Activated T-helper 1 cell treated with anti-CD3 and anti-CD28 coated beads, Interleukin-12 subunit alpha, Interleukin-12 subunit beta, Interleukin-2, Interleukin-4 antibody, amounts not matched to agents 30 ng/mL and 10 ng/mL and 1 ng/mL, durations not matched to agents 14 hours and 24 hours and 36 hours (primary cell): ENCODE measurements at regions not wholly inside any gene's neighbourhood (a gene's known extent, or its start where the extent isn't known, plus 50 kb on each side); places are given as distances from the start of the nearest gene placed in this dataset.
A peak's percentile ranks its signal among the peaks of the same experiment; 100 is the strongest.

Experiments
- DNase-seq: peaks from one replicate; pipeline ENCODE4 v3.0.0; 2021; ENCODE audit warnings: low spot score
- H3K27ac Mint-ChIP-seq: one replicate; pipeline ENCODE4 v1.8.0; 2021; ENCODE audit warnings: mild to moderate bottlenecking, mixed read lengths
- H3K27me3 Mint-ChIP-seq: one replicate; pipeline ENCODE4 v1.8.0; 2022; ENCODE audit warnings: mild to moderate bottlenecking, moderate library complexity, mixed read lengths; ENCODE audit not compliant: insufficient read depth
- H3K36me3 Mint-ChIP-seq: one replicate; pipeline ENCODE4 v1.8.0; 2021; ENCODE audit warnings: low read depth, mixed read lengths
- H3K4me1 Mint-ChIP-seq: one replicate; pipeline ENCODE4 v1.8.0; 2021; ENCODE audit warnings: low read depth, mixed read lengths
- H3K4me3 Mint-ChIP-seq: one replicate; pipeline ENCODE4 v1.8.0; 2021; ENCODE audit warnings: mild to moderate bottlenecking, moderate library complexity, mixed read lengths
- H3K9me3 Mint-ChIP-seq: one replicate; pipeline ENCODE4 v1.8.0; 2021; ENCODE audit warnings: mixed read lengths
- intact Hi-C: fragments of 100-400 bp; cut with micrococcal nuclease; formaldehyde crosslinking; loops from one replicate; pipeline ENCODE4 v1.15.1; 2024

DNA sequence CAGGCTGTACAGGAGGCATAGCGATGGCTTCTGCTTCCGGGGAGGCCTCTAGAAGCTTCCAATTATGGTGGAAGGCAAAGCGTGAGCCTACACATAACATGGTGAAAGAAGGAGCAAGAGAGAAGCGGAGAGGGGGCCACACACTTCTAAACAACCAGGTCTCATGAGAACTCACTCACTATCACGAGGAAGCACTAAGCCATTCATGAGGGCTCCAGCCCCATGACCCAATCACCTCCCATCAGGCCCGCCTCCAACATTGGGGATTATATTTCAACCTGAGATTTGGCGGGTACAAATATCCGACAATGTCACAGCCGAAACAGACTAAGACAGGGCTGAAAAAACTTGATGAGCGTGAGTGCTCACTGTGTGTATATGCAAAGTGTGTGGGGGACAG, 89.3 kb upstream of the CNIH3 start:
- DNase-seq: no peak
- peaks cover 5% of the 10 kb centered on the region for H3K27me3 Mint-ChIP-seq
- H3K27ac Mint-ChIP-seq: no peak overlapping the region
- no peaks in the 10 kb centered on the region for H3K9me3 Mint-ChIP-seq
- H3K4me3 Mint-ChIP-seq: no peak overlapping the region
- no peaks in the 10 kb centered on the region for H3K36me3 Mint-ChIP-seq
- intact Hi-C loops: no loop called here
- no peaks in the 10 kb centered on the region for H3K4me1 Mint-ChIP-seq

DNA sequence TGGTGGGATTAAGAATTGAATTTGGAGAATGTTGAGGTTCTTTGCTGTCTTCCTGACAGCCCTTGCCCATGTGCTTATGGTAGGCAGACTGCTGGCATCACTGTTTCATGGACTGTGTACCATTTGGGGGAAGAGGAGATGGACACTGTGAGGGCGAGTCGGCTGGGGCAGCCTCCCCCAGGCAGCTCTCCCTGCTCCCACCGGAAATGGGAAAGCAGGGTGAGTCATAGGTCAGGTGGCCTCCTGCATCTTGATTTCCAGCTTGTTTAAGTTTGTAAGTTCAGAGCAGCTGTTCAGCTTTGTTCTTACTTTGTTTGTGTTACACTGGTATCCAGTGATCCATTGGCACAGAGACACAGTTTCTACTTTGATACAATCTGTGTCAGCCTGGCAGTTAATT, 87.2 kb upstream of the CNIH3 start:
- peaks cover 7% of the 10 kb centered on the region for H3K27me3 Mint-ChIP-seq
- no peaks in the 10 kb centered on the region for H3K36me3 Mint-ChIP-seq
- H3K27ac Mint-ChIP-seq: no peak overlapping the region
- H3K4me3 Mint-ChIP-seq: no peak overlapping the region
- DNase-seq: no peak
- no peaks in the 10 kb centered on the region for H3K4me1 Mint-ChIP-seq
- H3K9me3 Mint-ChIP-seq: no peaks in the 10 kb centered on the region
- intact Hi-C loops: no loop called here

DNA sequence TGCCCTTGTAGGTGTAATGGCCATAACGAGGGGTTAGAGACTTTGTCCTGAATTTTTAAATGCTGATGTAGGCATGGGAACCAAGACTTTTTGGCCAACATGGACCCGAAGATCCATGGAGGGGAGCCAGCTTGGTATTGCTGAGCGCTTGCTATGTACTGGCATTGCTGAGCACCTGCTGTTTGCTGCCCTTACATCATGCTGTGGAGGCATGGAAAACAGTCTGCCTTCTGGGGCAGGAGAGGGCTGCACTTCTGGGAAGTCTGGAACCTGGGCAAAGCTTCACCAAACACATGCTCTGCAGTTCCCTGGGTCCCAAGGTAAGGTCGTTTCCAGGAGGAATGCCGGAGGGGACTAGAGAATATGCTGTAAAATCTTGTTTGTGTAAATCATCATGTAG, 86.3 kb upstream of the CNIH3 start:
- no peaks in the 10 kb centered on the region for H3K9me3 Mint-ChIP-seq
- intact Hi-C loops: no loop called here
- H3K36me3 Mint-ChIP-seq: no peaks in the 10 kb centered on the region
- H3K27ac Mint-ChIP-seq: no peak overlapping the region
- no peaks in the 10 kb centered on the region for H3K4me1 Mint-ChIP-seq
- H3K27me3 Mint-ChIP-seq: peaks cover 12% of the 10 kb centered on the region
- no peak overlapping the region for H3K4me3 Mint-ChIP-seq
- no peak for DNase-seq

DNA sequence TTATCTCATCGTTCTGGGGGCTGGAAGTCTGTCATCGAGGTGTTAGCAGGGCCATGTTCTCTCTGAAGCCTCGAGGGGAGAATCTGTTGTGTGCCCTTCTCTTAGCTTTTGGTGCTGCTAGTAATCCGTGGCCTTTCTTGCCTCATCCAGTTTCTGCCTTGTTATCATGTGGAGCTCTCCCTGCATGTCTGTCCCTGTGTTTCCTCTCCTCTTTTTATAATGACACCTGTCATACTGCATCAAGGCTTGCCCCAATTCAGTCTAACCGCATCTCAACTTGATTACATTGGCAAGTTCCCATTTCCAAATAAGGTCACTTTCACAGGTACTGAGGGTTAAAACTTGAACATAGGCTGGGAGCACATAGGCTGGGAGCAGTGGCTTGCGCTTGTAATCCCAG, 82.6 kb upstream of the CNIH3 start:
- no peaks in the 10 kb centered on the region for H3K9me3 Mint-ChIP-seq

DNA sequence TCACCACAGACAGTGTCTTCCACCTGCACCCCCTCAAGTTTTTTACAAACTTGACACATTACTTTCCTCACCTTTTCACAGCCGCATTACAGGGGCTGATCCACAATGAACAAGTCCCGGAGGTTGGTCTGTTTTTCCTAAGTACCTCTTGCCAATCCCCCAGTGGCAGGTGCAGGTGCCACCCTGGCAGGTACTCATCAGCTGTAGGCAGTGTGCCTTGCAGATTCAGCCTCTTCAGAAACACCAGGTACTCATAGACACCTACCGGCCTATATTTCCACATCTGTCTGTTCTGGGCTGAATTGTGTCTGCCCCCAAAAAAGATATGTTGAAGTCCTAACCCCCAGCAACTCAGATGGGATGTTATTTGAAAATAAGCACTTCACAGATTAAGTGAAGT, 81.4 kb upstream of the CNIH3 start:
- Mint-ChIP-seq H3K9me3 (no peaks in the 10 kb centered on the region), H3K4me1 (peaks cover 2% of the 10 kb centered on the region), H3K27ac (no peak overlapping the region), H3K4me3 (no peak overlapping the region), H3K27me3 (peaks cover 28% of the 10 kb centered on the region), H3K36me3 (peaks cover 2% of the 10 kb centered on the region)
- intact Hi-C loops: no loop called here
- DNase-seq: no peak

More for the DNA sequence above, 82.6 kb upstream of the CNIH3 start:
- H3K27ac Mint-ChIP-seq: no peak overlapping the region
- H3K4me3 Mint-ChIP-seq: no peak overlapping the region
- DNase-seq: no peak
- no peaks in the 10 kb centered on the region for H3K4me1 Mint-ChIP-seq
- intact Hi-C loops: no loop called here
- H3K27me3 Mint-ChIP-seq: peaks cover 19% of the 10 kb centered on the region
- H3K36me3 Mint-ChIP-seq: no peaks in the 10 kb centered on the region

DNA sequence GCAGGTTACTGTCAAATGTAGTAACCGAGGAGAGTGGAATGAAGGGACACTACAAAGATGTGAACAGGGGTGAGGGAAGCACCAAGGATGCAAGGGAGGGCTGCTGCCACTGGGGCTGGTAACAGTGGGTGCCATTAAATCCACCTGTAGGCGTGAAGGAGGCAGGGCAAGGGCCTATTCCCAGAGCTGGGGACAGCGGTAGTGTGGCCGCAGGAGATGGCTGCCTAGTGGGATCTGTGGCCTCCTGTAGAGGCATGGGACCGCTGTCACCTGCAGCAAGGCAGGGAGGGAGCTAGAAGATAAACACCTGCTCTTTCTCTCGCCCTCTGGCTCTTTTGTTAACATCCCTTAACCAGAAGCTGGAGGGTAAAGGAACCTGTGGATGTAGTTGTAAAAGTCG, 80.5 kb upstream of the CNIH3 start:
- peaks cover 28% of the 10 kb centered on the region for H3K27me3 Mint-ChIP-seq
- intact Hi-C loops: no loop called here
- no peak overlapping the region for H3K4me3 Mint-ChIP-seq
- no peak for DNase-seq
- H3K27ac Mint-ChIP-seq: no peak overlapping the region
- H3K36me3 Mint-ChIP-seq: peaks cover 2% of the 10 kb centered on the region
- peaks cover 8% of the 10 kb centered on the region for H3K4me1 Mint-ChIP-seq
- no peaks in the 10 kb centered on the region for H3K9me3 Mint-ChIP-seq

DNA sequence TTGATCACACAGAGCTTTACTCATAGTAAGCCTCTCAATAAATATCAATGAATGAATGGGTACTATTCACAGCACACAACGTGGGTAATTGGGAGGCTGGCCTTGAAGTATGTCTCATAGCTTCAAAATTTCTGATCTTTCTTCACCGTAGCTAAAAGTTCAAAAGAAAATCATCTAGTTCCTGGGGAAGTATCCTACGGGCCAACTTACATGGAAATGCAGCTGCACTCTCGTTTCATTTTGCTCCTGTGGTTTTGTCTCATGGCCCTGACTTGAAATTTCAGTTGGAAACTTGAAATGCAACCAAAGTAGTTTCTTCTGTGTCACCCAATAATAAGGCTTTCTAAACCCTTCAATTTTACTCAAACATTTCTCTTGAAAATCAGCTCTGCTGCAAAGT, 76.1 kb upstream of the CNIH3 start:
- no peak overlapping the region for H3K27ac Mint-ChIP-seq
- H3K4me1 Mint-ChIP-seq: peaks cover 29% of the 10 kb centered on the region
- H3K36me3 Mint-ChIP-seq: peaks cover 2% of the 10 kb centered on the region
- intact Hi-C loops: no loop called here
- DNase-seq: no peak
- no peak overlapping the region for H3K4me3 Mint-ChIP-seq
- peaks cover 16% of the 10 kb centered on the region for H3K27me3 Mint-ChIP-seq
- H3K9me3 Mint-ChIP-seq: no peaks in the 10 kb centered on the region

DNA sequence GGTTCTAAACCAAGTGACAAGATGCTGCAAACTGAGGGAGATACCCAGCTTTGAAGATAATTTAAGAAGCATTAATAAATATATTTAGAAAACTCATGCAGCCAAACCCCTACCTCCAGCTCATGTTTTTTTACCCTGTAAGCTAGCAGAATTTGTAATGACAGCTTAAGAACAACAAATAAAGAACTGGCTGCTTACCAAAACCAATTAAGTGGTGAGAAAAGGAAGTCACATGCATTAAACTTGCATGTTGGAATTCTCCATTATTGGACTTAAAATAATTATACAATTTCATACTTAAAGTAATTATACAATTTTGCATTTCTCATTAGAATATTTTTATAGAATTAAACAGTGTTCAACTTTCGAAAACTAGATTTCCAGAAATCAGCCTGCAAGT, 75.6 kb upstream of the CNIH3 start:
- H3K36me3 Mint-ChIP-seq: peaks cover 2% of the 10 kb centered on the region
- H3K4me3 Mint-ChIP-seq: no peak overlapping the region
- H3K4me1 Mint-ChIP-seq: peaks cover 29% of the 10 kb centered on the region
- no peaks in the 10 kb centered on the region for H3K9me3 Mint-ChIP-seq
- DNase-seq: no peak
- intact Hi-C loops: no loop called here
- H3K27ac Mint-ChIP-seq: no peak overlapping the region
- peaks cover 13% of the 10 kb centered on the region for H3K27me3 Mint-ChIP-seq

DNA sequence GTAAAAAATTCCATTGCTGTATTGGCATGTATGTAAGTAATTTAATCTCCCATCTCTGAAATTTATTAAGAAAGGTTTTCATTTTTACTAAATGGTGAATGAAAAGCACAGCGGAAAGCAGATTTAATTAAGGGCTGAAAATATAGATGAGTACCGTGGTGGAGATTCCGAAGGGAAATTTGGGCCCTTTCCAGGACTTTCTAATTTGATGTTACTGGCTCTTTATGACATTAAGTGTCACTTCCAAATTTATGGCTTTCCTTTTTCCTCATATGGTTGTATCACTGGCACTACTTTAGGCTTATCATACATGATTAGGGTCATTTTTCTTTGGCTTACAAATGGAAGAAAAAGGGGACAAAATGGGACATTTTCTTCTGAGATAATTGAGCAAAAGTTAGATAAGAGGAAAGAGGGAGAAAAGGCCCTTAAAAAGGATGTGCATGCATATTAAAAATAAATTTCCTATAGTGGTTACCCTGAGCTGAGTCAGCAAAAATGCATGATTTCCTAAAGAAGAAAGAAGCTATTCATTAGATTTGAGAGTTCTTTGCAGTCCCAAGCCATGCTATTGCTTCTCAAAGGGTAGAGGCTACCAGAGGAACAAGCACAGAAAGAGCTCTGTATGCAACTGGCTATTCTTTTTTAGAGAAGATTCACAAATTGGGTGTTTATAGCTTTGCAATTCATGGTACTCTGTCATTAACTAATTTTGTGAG, 74.9 kb upstream of the CNIH3 start:
- Mint-ChIP-seq H3K27ac (no peak overlapping the region), H3K27me3 (peaks cover 12% of the 10 kb centered on the region), H3K4me3 (no peak overlapping the region), H3K4me1 (peaks cover 29% of the 10 kb centered on the region), H3K9me3 (no peaks in the 10 kb centered on the region), H3K36me3 (peaks cover 2% of the 10 kb centered on the region)
- intact Hi-C loops: no loop called here
- DNase-seq: no peak

DNA sequence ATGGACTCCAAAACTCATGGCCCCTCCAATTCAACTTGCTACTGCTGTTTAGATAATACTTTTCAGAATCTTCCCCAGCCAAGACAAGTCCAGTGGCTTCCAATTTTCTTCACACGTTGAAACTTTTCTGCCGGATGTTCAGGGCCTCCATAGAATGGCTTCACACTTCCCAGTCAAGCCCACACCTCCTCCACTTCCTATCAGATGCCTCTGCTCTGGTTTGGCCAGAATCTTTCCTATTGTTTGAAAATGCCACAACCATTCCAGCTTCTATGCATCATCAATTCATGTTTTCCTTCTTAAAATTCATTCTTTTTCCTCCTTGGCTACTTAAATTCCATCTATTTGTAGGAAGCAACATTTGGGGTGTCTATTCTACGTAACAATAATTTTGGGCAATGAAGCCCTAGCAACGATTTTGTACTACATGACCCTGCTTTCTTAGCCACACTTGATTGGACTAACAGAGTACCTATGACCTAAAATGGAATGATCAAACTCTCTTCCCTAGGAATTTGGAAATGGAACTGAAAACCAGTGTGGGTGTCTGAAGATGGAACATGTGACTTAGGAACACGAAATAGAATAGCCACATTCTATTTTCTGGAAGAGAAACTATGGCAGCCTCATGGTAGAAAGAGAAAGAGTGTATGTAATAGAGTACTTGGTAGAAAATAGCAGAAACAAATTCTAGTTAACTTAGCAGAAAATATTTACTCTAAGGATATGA, 74.1 kb upstream of the CNIH3 start:
- peaks cover 29% of the 10 kb centered on the region for H3K4me1 Mint-ChIP-seq

DNA sequence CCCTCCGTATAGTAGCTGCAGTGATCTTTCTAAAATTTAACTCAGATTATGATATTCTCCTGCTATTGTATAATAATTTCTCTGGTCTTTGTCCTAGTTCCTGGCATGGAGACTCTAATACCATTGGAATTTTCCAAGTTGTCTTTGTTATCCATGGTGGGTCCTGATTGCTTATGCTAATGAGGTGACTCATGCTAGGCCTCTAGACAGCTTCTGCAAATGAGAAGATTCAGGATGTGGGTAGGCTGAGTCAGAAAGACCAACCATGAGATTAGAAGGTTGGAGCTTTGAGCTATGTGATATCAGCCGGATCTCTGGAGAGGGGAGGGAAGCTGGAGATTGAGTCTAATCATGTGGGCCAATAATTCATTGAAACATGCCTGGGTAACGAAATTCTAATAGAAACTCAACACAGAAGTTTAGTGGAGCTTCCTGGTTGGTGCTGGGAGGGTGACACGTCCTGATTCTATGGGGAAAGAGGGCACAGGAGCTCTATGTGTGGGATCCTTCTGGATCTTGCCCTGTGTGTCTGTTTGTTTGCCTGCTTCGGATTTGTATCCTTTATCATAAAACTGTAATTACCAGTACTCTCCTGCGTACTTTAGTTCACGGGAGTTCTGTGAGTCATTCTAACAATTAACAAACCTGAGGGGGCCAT, 73.2 kb upstream of the CNIH3 start:
- Mint-ChIP-seq H3K9me3 (no peaks in the 10 kb centered on the region), H3K4me1 (peaks cover 29% of the 10 kb centered on the region), H3K4me3 (peak overlapping the region; percentile 23), H3K27me3 (peaks cover 9% of the 10 kb centered on the region), H3K36me3 (peaks cover 2% of the 10 kb centered on the region), H3K27ac (no peak overlapping the region)
- DNase-seq: peak; percentile 11
- intact Hi-C loops: loop anchor here (2.0 kb wide), 2 partner anchors 44 to 80 kb away; no protein-coding TSS in a partner anchor

More for the DNA sequence above, 74.1 kb upstream of the CNIH3 start:
- intact Hi-C loops: loop anchor here (2.0 kb wide), 2 partner anchors 43 to 81 kb away; no protein-coding TSS in a partner anchor
- Mint-ChIP-seq H3K27ac (no peak overlapping the region), H3K36me3 (peaks cover 2% of the 10 kb centered on the region), H3K27me3 (peaks cover 12% of the 10 kb centered on the region), H3K9me3 (no peaks in the 10 kb centered on the region), H3K4me3 (no peak overlapping the region)
- no peak for DNase-seq

DNA sequence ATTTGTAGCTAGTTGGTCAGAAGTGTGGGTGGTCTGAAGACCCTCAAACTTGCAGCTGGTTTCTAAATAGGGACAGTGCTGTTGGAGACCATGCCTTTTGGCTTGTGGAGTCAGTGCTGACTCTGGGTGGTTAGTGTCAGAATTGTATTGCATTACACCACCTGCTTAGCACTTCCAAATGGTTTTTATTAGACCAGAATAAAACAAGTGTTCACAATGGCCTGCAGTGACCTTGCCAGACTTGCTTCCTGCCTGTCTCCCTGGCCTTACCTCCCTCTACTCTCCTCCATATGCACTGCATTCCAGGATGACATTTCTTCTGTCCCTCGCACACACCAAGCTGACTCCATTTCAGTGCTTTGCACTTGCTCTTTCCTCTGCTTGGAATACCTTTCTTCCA, 72.7 kb upstream of the CNIH3 start:
- Mint-ChIP-seq H3K36me3 (peaks cover 2% of the 10 kb centered on the region), H3K4me1 (peaks cover 29% of the 10 kb centered on the region), H3K27me3 (peaks cover 9% of the 10 kb centered on the region), H3K9me3 (no peaks in the 10 kb centered on the region), H3K4me3 (no peak overlapping the region), H3K27ac (no peak overlapping the region)
- DNase-seq: no peak
- intact Hi-C loops: loop anchor here (2.0 kb wide), 2 partner anchors 45 to 79 kb away; no protein-coding TSS in a partner anchor
